GM23338 (cell line): ENCODE measurements at regions not wholly inside any gene's neighbourhood (a gene's known extent, or its start where the extent isn't known, plus 50 kb on each side); places are given as distances from the start of the nearest gene placed in this dataset.

ENCODE experiments used
- ATAC-seq: fragments of 200-7000 bp; cut with Tn5 transposase; 3 replicates; pipeline ENCODE4 v1.9.1; 2020
- DNase-seq: peaks from one replicate; pipeline ENCODE4 v3.0.0-alpha.2; 2015; ENCODE audit warnings: low spot score
- H2AFZ ChIP-seq: fragments of 200-600 bp; sonication (generic); 2 replicates; pipeline ENCODE4 v1.8.0; 2016; ENCODE audit warnings: antibody characterized with exemption, mild to moderate bottlenecking, moderate library complexity
- H3F3A ChIP-seq: fragments of 200-600 bp; sonication (generic); replicated peaks from 2 replicates; pipeline ENCODE4 v1.8.0; 2017; ENCODE audit warnings: antibody characterized with exemption, mixed run types, low read depth
- H3K27ac ChIP-seq: fragments of 200-600 bp; sonication (generic); 2 replicates; pipeline ENCODE4 v1.6.1; 2016; ENCODE audit warnings: low read depth
- H3K27me3 ChIP-seq: fragments of 200-600 bp; sonication (generic); 2 replicates; pipeline ENCODE4 v1.8.0; 2016; ENCODE audit warnings: mild to moderate bottlenecking, mixed run types, moderate library complexity; ENCODE audit not compliant: insufficient read depth
- H3K36me3 ChIP-seq: fragments of 200-600 bp; sonication (generic); 2 replicates; pipeline ENCODE4 v1.8.0; 2016; ENCODE audit warnings: mild to moderate bottlenecking; ENCODE audit not compliant: insufficient read depth
- H3K4me1 ChIP-seq: fragments of 200-600 bp; sonication (generic); 2 replicates; pipeline ENCODE4 v1.8.0; 2016; ENCODE audit warnings: mild to moderate bottlenecking, moderate library complexity; ENCODE audit not compliant: insufficient read depth
- H3K4me2 ChIP-seq: fragments of 200-600 bp; sonication (generic); 2 replicates; pipeline ENCODE4 v1.7.1; 2017; ENCODE audit warnings: mixed run types
- H3K4me3 ChIP-seq: fragments of 200-600 bp; sonication (generic); 2 replicates; pipeline ENCODE4 v1.6.1; 2016; ENCODE audit warnings: mixed run types
- H3K79me2 ChIP-seq: fragments of 200-600 bp; sonication (generic); replicated peaks from 2 replicates; pipeline ENCODE4 v1.8.0; 2017; ENCODE audit warnings: mild to moderate bottlenecking; ENCODE audit not compliant: insufficient read depth
- H3K9me2 ChIP-seq: fragments of 200-600 bp; sonication (generic); 2 replicates; pipeline ENCODE4 v1.8.0; 2017; ENCODE audit not compliant: insufficient read depth
- H4K20me1 ChIP-seq: fragments of 200-600 bp; sonication (generic); replicated peaks from 2 replicates; pipeline ENCODE4 v1.8.0; 2017; ENCODE audit warnings: mild to moderate bottlenecking; ENCODE audit not compliant: insufficient read depth
- H3K27ac Mint-ChIP-seq: 2 replicates; pipeline ENCODE4 v1.8.0; 2020; ENCODE audit warnings: inconsistent platforms, mild to moderate bottlenecking, moderate library complexity, mixed read lengths
- H3K27me3 Mint-ChIP-seq: 3 replicates; pipeline ENCODE4 v1.8.0; 2022; ENCODE audit warnings: low read depth, mild to moderate bottlenecking, moderate library complexity, mixed read lengths, inconsistent platforms; ENCODE audit not compliant: insufficient read depth, poor library complexity
- H3K36me3 Mint-ChIP-seq: 3 replicates; pipeline ENCODE4 v1.8.0; 2021; ENCODE audit warnings: low read depth, mild to moderate bottlenecking, inconsistent platforms, moderate library complexity, mixed read lengths
- H3K4me1 Mint-ChIP-seq: 3 replicates; pipeline ENCODE4 v1.8.0; 2020; ENCODE audit warnings: mild to moderate bottlenecking, inconsistent platforms, mixed read lengths
- H3K4me3 Mint-ChIP-seq: 3 replicates; pipeline ENCODE4 v1.8.0; 2021; ENCODE audit warnings: moderate library complexity, mild to moderate bottlenecking, inconsistent platforms, mixed read lengths
- H3K9me3 Mint-ChIP-seq: 3 replicates; pipeline ENCODE4 v1.8.0; 2020; ENCODE audit warnings: moderate library complexity, mild to moderate bottlenecking, inconsistent platforms, mixed read lengths
- CREB1 ChIP-seq: fragments of 250-450 bp; sonication (Bioruptor Pico); IDR thresholded peaks from 2 replicates; pipeline ENCODE4 v1.5.0; 2020; ENCODE audit warnings: low read depth, mild to moderate bottlenecking, moderate library complexity
- ETS1 ChIP-seq: IDR thresholded peaks from 2 replicates; pipeline ENCODE4 v1.6.1; 2016; ENCODE audit warnings: antibody characterized with exemption
- EZH2 ChIP-seq: fragments of 200-600 bp; sonication (generic); IDR thresholded peaks from one replicate; pipeline ENCODE4 v1.8.0; 2017; ENCODE audit warnings: antibody characterized with exemption, mild to moderate bottlenecking, low read depth; ENCODE audit not compliant: unreplicated experiment
- EZH2phosphoT487 ChIP-seq: fragments of 200-600 bp; sonication (generic); IDR thresholded peaks from one replicate; pipeline ENCODE4 v1.8.1; 2018; ENCODE audit warnings: antibody characterized with exemption; ENCODE audit not compliant: unreplicated experiment
- JUNB ChIP-seq: IDR thresholded peaks from one replicate; pipeline ENCODE4 v1.6.1; 2016; ENCODE audit warnings: antibody characterized with exemption; ENCODE audit not compliant: unreplicated experiment
- POLR2AphosphoS5 ChIP-seq: IDR thresholded peaks from 2 replicates; pipeline ENCODE4 v1.6.1; 2016; ENCODE audit warnings: antibody characterized with exemption, low read depth
- STAT1 ChIP-seq: IDR thresholded peaks from one replicate; pipeline ENCODE4 v1.6.1; 2016; ENCODE audit warnings: antibody characterized with exemption; ENCODE audit not compliant: unreplicated experiment
- ZNF114 ChIP-seq: fragments of 250-450 bp; sonication (Bioruptor Pico); IDR thresholded peaks from 2 replicates; pipeline ENCODE4 v1.5.0; 2020; ENCODE audit warnings: mild to moderate bottlenecking, moderate library complexity
- ZNF331 ChIP-seq: fragments of 250-450 bp; sonication (Bioruptor Pico); IDR thresholded peaks from 2 replicates; pipeline ENCODE4 v1.5.0; 2020; ENCODE audit warnings: low read depth, mild to moderate bottlenecking, moderate library complexity
- ZNF462 ChIP-seq: fragments of 250-450 bp; sonication (Bioruptor Pico); IDR thresholded peaks from 2 replicates; pipeline ENCODE4 v1.5.0; 2020; ENCODE audit warnings: mild to moderate bottlenecking, moderate library complexity
- TF ChIP-seq, protein P1 (sequence below): IDR thresholded peaks from one replicate; pipeline ENCODE4 v1.6.1; 2018; ENCODE audit warnings: antibody characterized with exemption; ENCODE audit not compliant: unreplicated experiment
- TF ChIP-seq, protein P2 (sequence below), 2 experiments: fragments of 200-600 bp in 1 of 2; sonication (generic) in 1 of 2; conservative IDR thresholded peaks; 2 replicates each; pipeline versions ENCODE4 v1.5.1 to v1.6.1; 2016 to 2017; ENCODE audit warnings: antibody characterized with exemption in 2 of 2, low read depth in 2 of 2, mild to moderate bottlenecking in 2 of 2, moderate library complexity in 1 of 2

GRCh38 chr4:138871555-138871875 lies 144.1 kb upstream of the NOCT start:
- no peaks in the 10 kb centered on the region; the same call in 1 of the 2 replicates for H4K20me1 ChIP-seq
- Mint-ChIP-seq H3K27me3 (no peaks in the 10 kb centered on the region), H3K9me3 (no peaks in the 10 kb centered on the region; the same call in 2 of the 3 replicates), H3K4me3 (no peak overlapping the region), H3K36me3 (no peaks in the 10 kb centered on the region), H3K4me1 (peaks cover 9% of the 10 kb centered on the region), H3K27ac (no peak overlapping the region)
- peak overlapping the region; percentile 78 for H2AFZ ChIP-seq
- H3K27ac ChIP-seq, result no peak overlapping the region
- H3K4me3 ChIP-seq, result no peak overlapping the region
- H3F3A ChIP-seq, result no peaks in the 10 kb centered on the region
- no peak for TF ChIP-seq ZNF331
- TF ChIP-seq, protein P1, sequence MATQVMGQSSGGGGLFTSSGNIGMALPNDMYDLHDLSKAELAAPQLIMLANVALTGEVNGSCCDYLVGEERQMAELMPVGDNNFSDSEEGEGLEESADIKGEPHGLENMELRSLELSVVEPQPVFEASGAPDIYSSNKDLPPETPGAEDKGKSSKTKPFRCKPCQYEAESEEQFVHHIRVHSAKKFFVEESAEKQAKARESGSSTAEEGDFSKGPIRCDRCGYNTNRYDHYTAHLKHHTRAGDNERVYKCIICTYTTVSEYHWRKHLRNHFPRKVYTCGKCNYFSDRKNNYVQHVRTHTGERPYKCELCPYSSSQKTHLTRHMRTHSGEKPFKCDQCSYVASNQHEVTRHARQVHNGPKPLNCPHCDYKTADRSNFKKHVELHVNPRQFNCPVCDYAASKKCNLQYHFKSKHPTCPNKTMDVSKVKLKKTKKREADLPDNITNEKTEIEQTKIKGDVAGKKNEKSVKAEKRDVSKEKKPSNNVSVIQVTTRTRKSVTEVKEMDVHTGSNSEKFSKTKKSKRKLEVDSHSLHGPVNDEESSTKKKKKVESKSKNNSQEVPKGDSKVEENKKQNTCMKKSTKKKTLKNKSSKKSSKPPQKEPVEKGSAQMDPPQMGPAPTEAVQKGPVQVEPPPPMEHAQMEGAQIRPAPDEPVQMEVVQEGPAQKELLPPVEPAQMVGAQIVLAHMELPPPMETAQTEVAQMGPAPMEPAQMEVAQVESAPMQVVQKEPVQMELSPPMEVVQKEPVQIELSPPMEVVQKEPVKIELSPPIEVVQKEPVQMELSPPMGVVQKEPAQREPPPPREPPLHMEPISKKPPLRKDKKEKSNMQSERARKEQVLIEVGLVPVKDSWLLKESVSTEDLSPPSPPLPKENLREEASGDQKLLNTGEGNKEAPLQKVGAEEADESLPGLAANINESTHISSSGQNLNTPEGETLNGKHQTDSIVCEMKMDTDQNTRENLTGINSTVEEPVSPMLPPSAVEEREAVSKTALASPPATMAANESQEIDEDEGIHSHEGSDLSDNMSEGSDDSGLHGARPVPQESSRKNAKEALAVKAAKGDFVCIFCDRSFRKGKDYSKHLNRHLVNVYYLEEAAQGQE, result no peak
- TF ChIP-seq, protein P2, sequence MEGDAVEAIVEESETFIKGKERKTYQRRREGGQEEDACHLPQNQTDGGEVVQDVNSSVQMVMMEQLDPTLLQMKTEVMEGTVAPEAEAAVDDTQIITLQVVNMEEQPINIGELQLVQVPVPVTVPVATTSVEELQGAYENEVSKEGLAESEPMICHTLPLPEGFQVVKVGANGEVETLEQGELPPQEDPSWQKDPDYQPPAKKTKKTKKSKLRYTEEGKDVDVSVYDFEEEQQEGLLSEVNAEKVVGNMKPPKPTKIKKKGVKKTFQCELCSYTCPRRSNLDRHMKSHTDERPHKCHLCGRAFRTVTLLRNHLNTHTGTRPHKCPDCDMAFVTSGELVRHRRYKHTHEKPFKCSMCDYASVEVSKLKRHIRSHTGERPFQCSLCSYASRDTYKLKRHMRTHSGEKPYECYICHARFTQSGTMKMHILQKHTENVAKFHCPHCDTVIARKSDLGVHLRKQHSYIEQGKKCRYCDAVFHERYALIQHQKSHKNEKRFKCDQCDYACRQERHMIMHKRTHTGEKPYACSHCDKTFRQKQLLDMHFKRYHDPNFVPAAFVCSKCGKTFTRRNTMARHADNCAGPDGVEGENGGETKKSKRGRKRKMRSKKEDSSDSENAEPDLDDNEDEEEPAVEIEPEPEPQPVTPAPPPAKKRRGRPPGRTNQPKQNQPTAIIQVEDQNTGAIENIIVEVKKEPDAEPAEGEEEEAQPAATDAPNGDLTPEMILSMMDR (conservative IDR thresholded peaks at IDR 0.05; ENCODE audit: low read depth in 2 of 2), result no peak
- TF ChIP-seq ETS1, result no peak
- no peak for TF ChIP-seq JUNB
- no peak for TF ChIP-seq ZNF114
- no peak for TF ChIP-seq EZH2phosphoT487
- TF ChIP-seq POLR2AphosphoS5, result no peak
- no peak for TF ChIP-seq CREB1 (CRISPR knock-in tag)
- no peak for TF ChIP-seq STAT1
- no peak for TF ChIP-seq EZH2
- TF ChIP-seq ZNF462 (CRISPR knock-in tag), result no peak
- no peak overlapping the region for H3K4me2 ChIP-seq
- H3K79me2 ChIP-seq, result no peaks in the 10 kb centered on the region
- no peaks in the 10 kb centered on the region for H3K27me3 ChIP-seq
- H3K4me1 ChIP-seq, result peaks cover 3% of the 10 kb centered on the region; the same call in 1 of the 2 replicates
- no peak for DNase-seq
- peak; percentile 38; the same call in 2 of the 3 replicates for ATAC-seq
- H3K9me2 ChIP-seq, result no peaks in the 10 kb centered on the region
- no peaks in the 10 kb centered on the region for H3K36me3 ChIP-seq
